ENCODE measurements at regions not wholly inside any gene's neighbourhood (a gene's known extent, or its start where the extent isn't known, plus 50 kb on each side); places are given as distances from the start of the nearest gene placed in this dataset.

DNA sequence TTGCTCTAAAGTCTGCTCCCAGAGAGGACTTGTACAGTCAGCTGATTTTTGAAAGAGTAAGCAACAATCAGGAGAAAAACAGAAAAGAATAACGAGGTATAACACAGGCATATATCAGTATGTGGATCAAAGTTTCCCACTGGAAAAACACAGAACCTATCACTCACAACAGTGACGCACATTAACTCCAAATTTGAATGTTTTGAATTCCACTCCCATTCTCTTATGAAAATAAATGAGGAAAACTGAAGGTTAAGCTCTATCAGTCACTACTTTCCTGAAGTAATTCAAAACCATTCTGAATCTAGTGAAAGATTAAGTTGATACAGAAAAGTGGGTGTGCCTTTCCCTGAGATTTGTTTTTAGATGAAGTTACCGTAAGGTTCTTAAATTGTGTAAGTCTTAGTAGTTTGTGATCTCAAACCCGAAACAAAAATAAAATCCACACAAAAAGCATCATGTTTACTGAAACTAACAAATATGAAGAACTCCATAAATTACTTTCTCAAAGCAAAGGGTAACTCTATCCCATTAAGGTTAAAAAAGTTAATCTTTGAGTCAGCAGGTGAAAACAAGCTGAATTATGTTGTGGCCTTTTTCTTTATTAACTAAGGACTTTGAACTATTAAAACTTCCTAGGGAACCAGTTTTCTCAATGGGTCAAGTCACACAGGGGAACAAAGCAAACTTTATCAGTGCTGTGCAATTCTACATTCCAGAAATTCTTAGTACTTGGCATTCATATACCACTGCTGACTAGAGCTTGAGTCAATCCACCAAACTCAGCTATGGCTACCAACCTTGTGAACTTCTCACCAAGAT, 115.7 kb downstream of the OGFRL1 start:
- no peaks in the 10 kb centered on the region; the same call in 1 of the 2 replicates for H4K20me1 ChIP-seq (ENCODE audit: control insufficient read depth, insufficient read depth)
- no peaks in the 10 kb centered on the region for H3K79me2 ChIP-seq (ENCODE audit: control insufficient read depth, insufficient read depth, low read length)
- SMC1A ChIA-PET (ENCODE audit: uncharacterized antibody, unreplicated experiment) = no interaction called here
- no peak overlapping the region for H3K4me3 ChIP-seq
- no peaks in the 10 kb centered on the region for H3K9me3 ChIP-seq (replicated peaks; ENCODE audit: control insufficient read depth, insufficient read depth, low read length)
- no peak overlapping the region for H3K27ac ChIP-seq (ENCODE audit: control insufficient read depth, insufficient read depth)
- 59% methylated on average over 4 of the region's 4 CpGs for WGBS (ENCODE audit: insufficient coverage, insufficient replicate concordance, low lambda C conversion rate, missing lambda C conversion rate)
- ATAC-seq (no peak), DNase-seq (ENCODE audit: low read depth, low spot score) (no peak), FAIRE-seq (no peak)
- intact Hi-C loops (cut with micrococcal nuclease; ENCODE audit: unreplicated experiment) = no loop called here
- no TSS peak for BruUV-seq (replicated peaks)
- H3K36me3 ChIP-seq (ENCODE audit: control insufficient read depth in 2 of 2, insufficient read depth in 2 of 2, low read length in 1 of 2) = no peaks in the 10 kb centered on the region
- H3K9ac ChIP-seq (ENCODE audit: control insufficient read depth, insufficient read depth, low read length) = no peak overlapping the region
- no peak overlapping the region for H3K4me2 ChIP-seq (ENCODE audit: control insufficient read depth, insufficient read depth)
- TF ChIP-seq RAD21 (IDR thresholded peaks at IDR 0.05; ENCODE audit: insufficient read depth, low read depth, low read length) (no peak), SPI1 (IDR thresholded peaks at IDR 0.05; ENCODE audit: borderline replicate concordance, insufficient read depth, low read depth, low read length) (no peak), LARP7 (IDR thresholded peaks at IDR 0.05) (no peak), YY1 (IDR thresholded peaks at IDR 0.05; ENCODE audit: low read depth, low read length) (no peak), SP1 (IDR thresholded peaks at IDR 0.05; ENCODE audit: low read depth, low read length) (no peak), CBX5 (IDR thresholded peaks at IDR 0.05; ENCODE audit: low read depth) (no peak), JUND (IDR thresholded peaks at IDR 0.05; ENCODE audit: low read depth, low read length) (no peak), STAT3 (IDR thresholded peaks at IDR 0.05; ENCODE audit: low read depth, low read length) (no peak), SUZ12 (IDR thresholded peaks at IDR 0.05; ENCODE audit: unreplicated experiment) (no peak), FOS (IDR thresholded peaks at IDR 0.05; ENCODE audit: borderline replicate concordance, extremely low read depth, insufficient read length) (no peak), PML (IDR thresholded peaks at IDR 0.05; ENCODE audit: low read length) (no peak), PAX8 (IDR thresholded peaks at IDR 0.05) (no peak)
- TF ChIP-seq, protein P1, sequence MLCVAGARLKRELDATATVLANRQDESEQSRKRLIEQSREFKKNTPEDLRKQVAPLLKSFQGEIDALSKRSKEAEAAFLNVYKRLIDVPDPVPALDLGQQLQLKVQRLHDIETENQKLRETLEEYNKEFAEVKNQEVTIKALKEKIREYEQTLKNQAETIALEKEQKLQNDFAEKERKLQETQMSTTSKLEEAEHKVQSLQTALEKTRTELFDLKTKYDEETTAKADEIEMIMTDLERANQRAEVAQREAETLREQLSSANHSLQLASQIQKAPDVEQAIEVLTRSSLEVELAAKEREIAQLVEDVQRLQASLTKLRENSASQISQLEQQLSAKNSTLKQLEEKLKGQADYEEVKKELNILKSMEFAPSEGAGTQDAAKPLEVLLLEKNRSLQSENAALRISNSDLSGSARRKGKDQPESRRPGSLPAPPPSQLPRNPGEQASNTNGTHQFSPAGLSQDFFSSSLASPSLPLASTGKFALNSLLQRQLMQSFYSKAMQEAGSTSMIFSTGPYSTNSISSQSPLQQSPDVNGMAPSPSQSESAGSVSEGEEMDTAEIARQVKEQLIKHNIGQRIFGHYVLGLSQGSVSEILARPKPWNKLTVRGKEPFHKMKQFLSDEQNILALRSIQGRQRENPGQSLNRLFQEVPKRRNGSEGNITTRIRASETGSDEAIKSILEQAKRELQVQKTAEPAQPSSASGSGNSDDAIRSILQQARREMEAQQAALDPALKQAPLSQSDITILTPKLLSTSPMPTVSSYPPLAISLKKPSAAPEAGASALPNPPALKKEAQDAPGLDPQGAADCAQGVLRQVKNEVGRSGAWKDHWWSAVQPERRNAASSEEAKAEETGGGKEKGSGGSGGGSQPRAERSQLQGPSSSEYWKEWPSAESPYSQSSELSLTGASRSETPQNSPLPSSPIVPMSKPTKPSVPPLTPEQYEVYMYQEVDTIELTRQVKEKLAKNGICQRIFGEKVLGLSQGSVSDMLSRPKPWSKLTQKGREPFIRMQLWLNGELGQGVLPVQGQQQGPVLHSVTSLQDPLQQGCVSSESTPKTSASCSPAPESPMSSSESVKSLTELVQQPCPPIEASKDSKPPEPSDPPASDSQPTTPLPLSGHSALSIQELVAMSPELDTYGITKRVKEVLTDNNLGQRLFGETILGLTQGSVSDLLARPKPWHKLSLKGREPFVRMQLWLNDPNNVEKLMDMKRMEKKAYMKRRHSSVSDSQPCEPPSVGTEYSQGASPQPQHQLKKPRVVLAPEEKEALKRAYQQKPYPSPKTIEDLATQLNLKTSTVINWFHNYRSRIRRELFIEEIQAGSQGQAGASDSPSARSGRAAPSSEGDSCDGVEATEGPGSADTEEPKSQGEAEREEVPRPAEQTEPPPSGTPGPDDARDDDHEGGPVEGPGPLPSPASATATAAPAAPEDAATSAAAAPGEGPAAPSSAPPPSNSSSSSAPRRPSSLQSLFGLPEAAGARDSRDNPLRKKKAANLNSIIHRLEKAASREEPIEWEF (IDR thresholded peaks at IDR 0.05; ENCODE audit: insufficient replicate concordance, low read depth, low read length) = no peak
- no peaks in the 10 kb centered on the region for H3K27me3 ChIP-seq (replicated peaks in 1 of 2; ENCODE audit: control insufficient read depth in 2 of 2, insufficient read depth in 2 of 2, low read length in 1 of 2)
- in situ Hi-C loops (cut with MboI) = no loop called here
- CTCF ChIA-PET = interaction anchor here (1.1 kb wide), 1 partner anchor 19 kb away, joined by 3 read pairs; no protein-coding TSS in a partner anchor
- POLR2A ChIA-PET = no interaction called here
- no peaks in the 10 kb centered on the region for H3K4me1 ChIP-seq (ENCODE audit: control insufficient read depth, insufficient read depth, low read length)
- H2AFZ ChIP-seq (ENCODE audit: control insufficient read depth, low read depth, low read length) = no peak overlapping the region
- RAD21 ChIA-PET (ENCODE audit: unreplicated experiment) = no interaction called here
